WERI-Rb-1 (cell line): ENCODE measurements at regions not wholly inside any gene's neighbourhood (a gene's known extent, or its start where the extent isn't known, plus 50 kb on each side); places are given as distances from the start of the nearest gene placed in this dataset.
A peak's percentile ranks its signal among the peaks of the same experiment; 100 is the strongest.

Experiments used
- DNase-seq: peaks from one replicate; pipeline ENCODE4 v3.0.0-alpha.2; 2020
- H3K27ac ChIP-seq: fragments of 250-450 bp; sonication (Bioruptor Pico); 2 replicates; pipeline ENCODE4 v1.5.1; 2020; ENCODE audit warnings: mild to moderate bottlenecking, moderate library complexity
- H3K27me3 ChIP-seq: fragments of 250-450 bp; sonication (Bioruptor Pico); 2 replicates; pipeline ENCODE4 v1.5.1; 2021; ENCODE audit warnings: mild to moderate bottlenecking, low read depth, moderate library complexity; ENCODE audit not compliant: insufficient read depth, severe bottlenecking
- H3K36me3 ChIP-seq: fragments of 250-450 bp; sonication (Bioruptor Pico); 2 replicates; pipeline ENCODE4 v1.5.1; 2020; ENCODE audit warnings: mild to moderate bottlenecking, moderate library complexity
- H3K4me3 ChIP-seq: 2 replicates; pipeline ENCODE4 v1.5.1; 2011; ENCODE audit warnings: low read depth, mild to moderate bottlenecking, control low read depth, low read length
- H3K9me3 ChIP-seq: fragments of 250-450 bp; sonication (Bioruptor Pico); 2 replicates; pipeline ENCODE4 v1.5.1; 2021; ENCODE audit warnings: mild to moderate bottlenecking, moderate library complexity; ENCODE audit not compliant: severe bottlenecking
- TF ChIP-seq, protein P1 (sequence below): IDR thresholded peaks from 2 replicates; pipeline ENCODE4 v1.5.1; 2011; ENCODE audit warnings: low read depth, mild to moderate bottlenecking, control low read depth, inconsistent platforms, low read length

DNA sequence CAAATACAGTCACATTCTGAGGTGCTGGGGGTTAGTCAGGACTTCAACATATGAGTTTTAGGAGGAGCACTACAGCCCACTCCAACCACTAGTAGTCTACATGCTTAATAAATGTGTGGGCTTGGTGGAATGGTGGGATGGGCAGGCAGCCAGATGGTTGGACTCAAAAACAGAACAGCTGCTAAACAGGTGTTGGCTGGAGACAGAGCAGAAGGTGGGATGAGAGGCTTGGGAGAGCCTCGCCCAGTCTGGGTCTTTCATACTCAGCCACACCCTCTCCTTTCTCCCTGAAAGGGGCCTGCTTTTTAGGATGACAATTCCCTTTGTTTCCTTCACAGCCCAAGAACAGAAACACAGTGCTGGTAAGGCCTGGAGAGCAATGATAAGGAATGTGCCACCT lies 143.9 kb upstream of the KLHL29 start:
- H3K9me3 ChIP-seq = no peaks in the 10 kb centered on the region
- no peak overlapping the region for H3K27ac ChIP-seq
- DNase-seq = peak; percentile 54
- no peaks in the 10 kb centered on the region for H3K27me3 ChIP-seq
- H3K36me3 ChIP-seq = no peaks in the 10 kb centered on the region
- TF ChIP-seq, protein P1, sequence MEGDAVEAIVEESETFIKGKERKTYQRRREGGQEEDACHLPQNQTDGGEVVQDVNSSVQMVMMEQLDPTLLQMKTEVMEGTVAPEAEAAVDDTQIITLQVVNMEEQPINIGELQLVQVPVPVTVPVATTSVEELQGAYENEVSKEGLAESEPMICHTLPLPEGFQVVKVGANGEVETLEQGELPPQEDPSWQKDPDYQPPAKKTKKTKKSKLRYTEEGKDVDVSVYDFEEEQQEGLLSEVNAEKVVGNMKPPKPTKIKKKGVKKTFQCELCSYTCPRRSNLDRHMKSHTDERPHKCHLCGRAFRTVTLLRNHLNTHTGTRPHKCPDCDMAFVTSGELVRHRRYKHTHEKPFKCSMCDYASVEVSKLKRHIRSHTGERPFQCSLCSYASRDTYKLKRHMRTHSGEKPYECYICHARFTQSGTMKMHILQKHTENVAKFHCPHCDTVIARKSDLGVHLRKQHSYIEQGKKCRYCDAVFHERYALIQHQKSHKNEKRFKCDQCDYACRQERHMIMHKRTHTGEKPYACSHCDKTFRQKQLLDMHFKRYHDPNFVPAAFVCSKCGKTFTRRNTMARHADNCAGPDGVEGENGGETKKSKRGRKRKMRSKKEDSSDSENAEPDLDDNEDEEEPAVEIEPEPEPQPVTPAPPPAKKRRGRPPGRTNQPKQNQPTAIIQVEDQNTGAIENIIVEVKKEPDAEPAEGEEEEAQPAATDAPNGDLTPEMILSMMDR = no peak
- H3K4me3 ChIP-seq = no peak overlapping the region

DNA sequence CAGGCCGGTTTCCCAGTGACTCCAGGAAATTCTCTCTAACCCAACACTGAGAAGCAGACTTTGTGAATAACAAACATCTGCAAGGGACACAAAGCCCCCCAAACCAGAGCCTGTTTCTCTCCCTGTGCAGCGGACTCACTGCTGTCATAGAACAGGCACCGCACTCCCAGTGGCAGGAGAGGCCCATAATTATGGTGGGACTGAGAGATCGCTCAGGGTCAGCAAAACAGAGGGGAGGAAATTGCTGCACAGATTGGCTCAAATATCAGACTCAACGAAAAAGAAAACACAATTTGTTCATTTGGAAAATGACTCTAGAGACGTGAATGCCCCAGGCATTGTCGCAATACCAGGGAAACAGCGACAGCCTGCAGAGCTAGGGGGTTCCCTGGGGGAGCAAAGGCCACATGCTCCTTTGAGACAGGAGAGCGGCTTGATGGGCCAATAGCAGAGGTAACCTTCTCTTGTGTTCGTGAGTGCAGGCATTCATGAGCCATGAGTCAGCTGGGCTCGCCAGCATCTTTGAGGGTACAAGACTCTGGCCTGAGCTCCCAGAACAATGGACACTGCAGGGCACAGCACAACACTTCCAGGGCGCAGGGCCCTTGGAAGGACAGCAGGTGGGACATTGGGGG lies 143.3 kb upstream of the KLHL29 start:
- Histone ChIP-seq H3K27me3 (no peaks in the 10 kb centered on the region), H3K9me3 (no peaks in the 10 kb centered on the region), H3K36me3 (no peaks in the 10 kb centered on the region), H3K4me3 (no peak overlapping the region), H3K27ac (no peak overlapping the region)
- TF ChIP-seq, protein P1 = no peak
- DNase-seq = no peak

DNA sequence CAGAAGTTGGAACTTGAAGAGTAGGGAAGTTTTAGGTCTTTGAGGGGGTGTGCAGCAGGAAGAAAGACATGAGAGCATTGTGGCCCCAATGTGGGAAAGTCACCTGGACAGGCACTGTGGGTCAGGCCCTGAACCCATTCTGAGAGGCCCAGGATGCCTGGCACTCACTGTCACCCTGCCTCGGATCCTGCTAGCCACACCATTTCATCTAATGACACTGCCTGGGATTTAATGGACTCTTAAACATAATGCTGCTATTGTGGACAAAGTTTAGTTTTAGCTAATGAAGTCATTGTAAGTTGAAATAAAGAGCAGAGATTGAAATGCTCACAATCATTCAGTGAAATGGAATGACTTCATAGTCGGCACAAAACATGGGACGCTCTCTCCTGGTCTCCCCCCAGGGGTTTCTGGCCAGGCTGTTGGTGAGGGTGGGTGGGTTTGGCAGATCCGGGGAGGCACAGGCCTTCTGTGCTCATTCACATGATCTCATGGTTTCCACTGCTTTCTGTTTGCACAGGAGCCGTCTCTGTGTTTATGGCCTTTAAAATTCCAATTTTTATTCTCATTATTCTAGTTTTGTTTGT lies 141.8 kb upstream of the KLHL29 start:
- Histone ChIP-seq H3K27me3 (no peaks in the 10 kb centered on the region), H3K27ac (no peak overlapping the region), H3K9me3 (no peaks in the 10 kb centered on the region), H3K36me3 (no peaks in the 10 kb centered on the region), H3K4me3 (no peak overlapping the region)
- no peak for DNase-seq
- TF ChIP-seq, protein P1 = no peak

DNA sequence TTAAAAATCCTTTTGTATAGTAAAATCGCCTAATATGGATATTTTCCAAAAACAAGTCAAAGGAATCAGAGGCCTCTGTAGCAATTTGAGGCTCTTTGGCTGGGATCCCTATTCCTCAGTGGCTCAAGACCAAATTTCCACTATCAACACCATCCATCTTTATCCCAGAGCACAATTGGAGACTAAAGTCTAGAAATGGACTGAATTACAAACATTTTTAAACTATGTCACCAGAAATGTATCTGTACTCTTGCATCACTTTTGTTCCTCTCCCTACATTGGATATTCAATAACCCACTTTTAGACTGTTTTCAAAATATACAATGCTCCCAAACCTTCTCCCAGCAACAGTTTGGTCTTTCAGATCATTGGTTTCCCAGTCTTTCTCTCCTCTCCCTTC lies 140.4 kb upstream of the KLHL29 start:
- Histone ChIP-seq H3K4me3 (no peak overlapping the region), H3K27ac (no peak overlapping the region), H3K9me3 (no peaks in the 10 kb centered on the region), H3K27me3 (no peaks in the 10 kb centered on the region), H3K36me3 (no peaks in the 10 kb centered on the region)
- no peak for DNase-seq
- TF ChIP-seq, protein P1 = no peak

DNA sequence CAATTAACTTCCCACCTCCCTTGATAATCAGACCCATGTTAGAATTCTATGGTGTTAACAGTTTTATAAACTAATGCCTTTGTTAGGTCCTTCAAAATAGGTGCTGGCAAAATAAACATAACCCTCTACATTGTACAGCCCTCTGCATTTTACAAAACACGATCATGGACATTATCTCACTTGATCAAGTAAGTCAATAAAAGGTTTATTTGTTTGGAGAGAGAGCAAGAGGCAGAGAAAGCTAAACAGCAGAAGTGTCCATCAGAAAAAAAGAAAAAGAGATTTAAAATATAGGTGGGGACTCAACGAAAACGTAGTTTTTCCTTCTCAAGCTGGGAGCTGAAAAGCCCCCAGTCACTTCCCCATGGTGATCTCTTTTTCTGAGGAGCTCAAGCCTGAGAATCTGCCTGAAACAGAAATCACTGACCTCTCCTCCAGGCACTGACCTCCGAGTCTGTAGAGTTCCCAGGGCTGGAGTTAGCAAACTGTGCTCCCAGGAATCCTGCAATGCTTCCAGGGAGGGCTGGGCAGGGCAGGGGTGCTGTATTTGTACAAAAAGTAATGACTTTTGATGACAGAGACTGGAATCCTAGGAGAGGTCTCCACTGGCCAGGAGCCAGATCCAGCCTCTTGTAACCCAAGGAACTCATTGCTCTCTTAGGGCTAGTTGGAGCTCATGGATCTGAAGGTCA lies 137.8 kb upstream of the KLHL29 start:
- TF ChIP-seq, protein P1 = no peak
- no peaks in the 10 kb centered on the region for H3K27me3 ChIP-seq
- no peak overlapping the region for H3K4me3 ChIP-seq
- H3K36me3 ChIP-seq = no peaks in the 10 kb centered on the region
- DNase-seq = no peak
- no peak overlapping the region for H3K27ac ChIP-seq
- no peaks in the 10 kb centered on the region for H3K9me3 ChIP-seq
